ENCODE measurements at regions not wholly inside any gene's neighbourhood (a gene's known extent, or its start where the extent isn't known, plus 50 kb on each side); places are given as distances from the start of the nearest gene placed in this dataset.

DNA sequence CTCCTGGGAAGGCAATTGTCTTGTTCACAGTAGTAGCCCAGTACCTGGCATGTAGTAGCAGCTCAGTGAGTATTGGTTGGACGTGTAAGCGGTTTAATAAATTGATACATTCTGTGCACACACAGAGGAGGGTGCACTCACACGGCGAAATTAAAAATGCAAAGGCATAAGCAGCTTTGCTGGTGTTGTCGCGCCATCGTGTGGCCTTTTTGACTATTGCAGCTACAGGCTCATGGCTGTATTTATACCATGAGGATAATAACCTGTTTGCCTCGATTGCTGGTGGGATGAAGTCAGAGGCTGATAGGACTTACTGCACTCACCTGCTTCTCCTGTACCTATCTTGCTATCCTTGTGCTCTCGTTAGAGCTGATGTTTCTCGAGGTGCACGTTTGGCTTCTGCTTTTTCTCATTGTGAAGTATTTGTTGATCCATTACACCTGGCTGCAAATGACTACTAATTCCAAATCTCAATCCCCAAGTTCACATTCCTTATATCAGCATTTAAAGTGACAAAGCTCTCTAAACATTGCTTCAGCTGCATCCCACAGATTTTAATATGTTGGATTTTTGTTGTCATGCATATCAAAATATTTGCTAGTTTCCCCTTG is 61.5 kb downstream of the TBXT start:
- DNase-seq, result peak; percentile 26

DNA sequence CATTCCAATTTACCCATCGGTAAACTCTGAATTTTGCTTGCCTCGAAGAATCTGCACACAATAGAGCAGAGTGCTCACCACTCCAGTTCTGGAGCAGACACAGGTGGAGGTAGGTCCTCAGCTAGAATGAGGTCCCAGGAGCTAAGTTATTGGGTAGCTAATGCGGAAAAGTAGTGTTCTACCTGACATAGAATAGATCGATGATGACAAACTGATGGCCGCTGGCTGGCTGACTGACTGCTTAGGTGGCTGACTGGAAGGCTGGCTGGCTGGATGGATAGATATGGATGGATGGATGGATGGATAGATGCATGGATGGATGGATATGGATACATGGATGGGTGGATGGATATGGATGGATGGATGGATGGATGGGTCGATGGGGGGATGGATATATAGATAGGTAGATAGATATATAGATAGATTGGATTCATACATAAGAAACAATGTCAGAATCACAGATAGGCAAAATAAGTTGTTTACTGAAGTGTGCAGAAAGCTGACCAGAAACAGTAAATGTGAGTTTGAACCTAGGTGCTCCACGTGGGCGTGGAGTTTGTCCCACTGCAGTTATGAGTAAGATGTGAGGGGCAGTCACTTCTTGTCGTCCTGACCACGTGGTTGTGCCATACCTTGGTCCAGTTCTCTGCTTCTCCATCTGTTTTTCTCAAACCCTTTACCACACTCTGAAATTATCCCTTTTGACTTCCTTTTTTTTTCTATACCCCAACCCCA is 62.1 kb downstream of the TBXT start:
- DNase-seq, result no peak

DNA sequence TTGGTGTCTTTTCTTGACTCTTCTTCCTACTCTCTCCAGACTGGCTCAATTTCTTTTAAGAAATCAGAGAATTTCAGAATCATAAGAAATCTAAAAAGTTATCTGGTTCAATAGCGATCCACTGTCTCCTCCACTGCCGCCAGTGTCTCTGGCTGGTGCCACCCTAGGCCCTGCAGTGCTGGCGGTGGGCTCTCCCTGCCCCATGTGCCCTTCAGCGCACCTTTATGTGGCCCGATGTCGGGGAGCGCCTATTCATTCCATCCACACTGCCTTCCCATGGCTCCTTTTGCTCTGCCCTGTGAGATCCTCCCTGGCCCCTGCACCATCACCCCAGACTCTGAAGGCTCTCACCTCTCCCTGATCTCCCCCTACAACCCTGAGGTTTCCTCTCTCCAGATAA is 62.8 kb downstream of the TBXT start:
- no peak for DNase-seq

DNA sequence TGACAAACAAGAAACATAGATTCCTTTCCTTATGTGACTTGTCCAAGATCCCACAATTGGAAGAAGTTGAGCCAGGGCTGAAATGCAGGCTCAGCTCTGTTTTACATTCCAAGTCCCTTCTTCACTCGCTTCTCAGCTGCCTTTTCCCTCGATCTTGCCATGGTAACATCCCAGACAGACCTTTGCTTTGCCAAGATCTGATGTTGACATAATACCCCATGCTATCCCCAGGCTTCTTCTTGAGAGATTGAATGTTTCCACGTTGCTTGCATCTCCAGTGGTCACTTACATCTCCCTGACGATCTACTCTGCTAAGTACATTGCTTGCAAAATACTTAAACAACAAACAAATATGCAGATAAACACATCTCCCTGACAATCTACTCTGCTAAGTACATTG is 63.5 kb downstream of the TBXT start:
- DNase-seq, result no peak

DNA sequence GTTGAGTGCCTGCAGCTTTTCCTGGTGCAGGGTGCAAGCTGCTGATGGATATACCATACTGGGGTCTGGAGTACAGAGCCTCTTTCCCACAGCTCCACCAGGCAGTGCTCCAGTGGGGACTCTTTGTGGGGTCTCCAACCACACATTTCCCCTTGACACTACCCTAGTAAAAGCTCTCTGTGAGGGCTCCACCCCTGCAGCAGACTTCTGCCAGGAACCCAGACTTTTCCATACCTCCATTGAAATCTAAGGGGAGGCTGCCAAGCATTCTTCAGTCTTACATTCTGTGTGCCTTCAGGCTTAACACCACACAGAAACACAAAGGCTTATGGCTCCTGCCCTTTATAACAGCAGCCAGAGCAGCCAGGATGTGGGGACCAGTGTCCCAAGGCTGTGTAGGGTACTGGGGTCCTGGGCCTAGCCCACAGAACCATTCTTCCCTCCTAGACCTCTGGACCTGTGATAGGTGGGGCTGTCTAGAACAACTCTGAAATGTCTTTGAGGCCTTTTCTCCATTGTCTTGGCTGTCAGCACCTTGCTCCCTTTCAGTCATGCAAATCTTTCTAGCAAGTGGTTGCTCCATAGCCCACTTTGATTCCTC is 65.7 kb downstream of the TBXT start:
- DNase-seq, result no peak

DNA sequence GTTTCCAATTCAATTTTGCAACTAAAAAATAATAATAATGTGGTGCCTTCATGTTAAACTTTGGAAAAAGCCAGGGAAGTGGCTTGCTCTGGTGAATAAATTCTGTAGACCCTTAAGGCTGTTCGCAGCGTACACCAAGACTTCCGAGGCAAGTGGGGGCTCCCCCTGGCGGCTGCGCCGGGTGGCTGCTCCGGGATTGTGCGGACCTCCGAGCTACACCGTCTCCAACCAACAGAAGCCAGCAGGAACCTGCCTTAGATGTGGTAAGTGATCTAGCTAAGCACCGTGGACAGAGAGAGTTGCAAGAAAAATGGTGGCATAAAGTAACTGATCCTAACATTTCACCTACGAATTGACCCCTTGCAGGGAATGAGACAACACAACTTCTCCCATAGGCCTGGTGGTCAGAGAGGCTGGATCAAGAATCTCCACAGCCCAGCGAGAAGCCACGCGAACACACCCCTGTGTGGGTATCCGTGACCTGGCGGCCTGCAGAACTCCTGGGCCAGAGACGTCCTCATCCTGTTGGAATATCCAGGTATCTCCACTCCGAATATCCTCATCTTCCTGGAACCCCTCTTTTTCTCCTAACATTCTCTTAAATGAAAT is 69.6 kb downstream of the TBXT start:
- DNase-seq, result peak; percentile 39

DNA sequence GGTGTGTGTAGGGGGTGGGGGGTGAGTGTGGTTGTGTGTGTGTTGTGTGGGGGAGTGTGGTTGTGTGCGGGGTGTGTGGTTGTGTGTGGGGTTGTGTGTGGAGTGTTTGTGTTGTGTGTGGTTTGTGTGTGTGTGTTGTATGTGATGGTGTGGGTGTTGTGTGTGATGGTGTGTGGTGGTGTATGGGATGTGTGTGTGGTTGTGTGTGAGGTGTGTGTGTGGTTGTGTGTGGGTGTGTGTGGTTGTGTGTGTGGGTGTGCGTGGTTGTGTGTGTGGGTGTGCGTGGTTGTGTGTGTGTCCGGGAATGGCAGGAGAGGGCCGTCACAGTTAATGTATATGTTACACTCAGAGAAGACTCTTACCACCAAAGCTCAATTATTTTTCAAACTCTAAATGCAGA is 79.8 kb downstream of the TBXT start:
- DNase-seq, result no peak

DNA sequence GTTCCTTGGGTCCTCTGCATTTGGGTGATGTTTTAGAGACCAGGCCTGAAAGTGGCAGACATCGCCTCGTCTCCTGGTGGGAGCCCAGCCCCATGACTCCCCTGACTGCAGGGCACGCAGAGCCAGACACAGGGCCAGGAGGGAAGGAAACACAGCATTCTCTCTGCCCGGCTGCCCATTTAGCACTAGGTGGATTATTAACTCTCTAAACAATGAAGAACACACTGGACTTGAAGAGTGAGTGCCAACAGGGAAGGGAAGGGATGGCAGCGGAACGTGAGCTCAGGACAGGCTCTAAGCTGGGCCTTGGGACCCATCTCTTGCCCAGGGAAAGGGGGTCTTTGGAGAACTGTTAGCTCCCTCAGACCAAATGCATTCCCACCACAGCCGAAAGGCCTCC is 80.4 kb downstream of the TBXT start:
- DNase-seq, result no peak

DNA sequence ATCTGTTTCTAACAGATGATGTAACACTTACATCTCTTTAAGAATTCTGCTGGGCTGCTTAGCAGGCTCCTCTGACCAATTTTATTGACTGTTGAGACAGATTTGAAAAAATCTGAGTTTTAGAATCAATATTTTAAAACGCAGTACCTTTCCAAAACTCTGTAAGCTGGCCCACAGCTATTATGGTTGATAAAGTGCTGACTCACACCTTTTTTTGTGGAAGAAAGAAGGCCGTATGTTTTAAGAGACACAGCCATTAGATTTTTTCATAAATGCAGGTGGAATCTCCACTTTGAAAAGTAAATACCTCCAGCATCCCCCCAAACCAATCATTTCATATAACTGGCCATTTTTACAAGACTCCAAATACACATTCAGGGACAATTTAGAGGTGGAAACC is 82.2 kb downstream of the TBXT start:
- DNase-seq, result no peak

DNA sequence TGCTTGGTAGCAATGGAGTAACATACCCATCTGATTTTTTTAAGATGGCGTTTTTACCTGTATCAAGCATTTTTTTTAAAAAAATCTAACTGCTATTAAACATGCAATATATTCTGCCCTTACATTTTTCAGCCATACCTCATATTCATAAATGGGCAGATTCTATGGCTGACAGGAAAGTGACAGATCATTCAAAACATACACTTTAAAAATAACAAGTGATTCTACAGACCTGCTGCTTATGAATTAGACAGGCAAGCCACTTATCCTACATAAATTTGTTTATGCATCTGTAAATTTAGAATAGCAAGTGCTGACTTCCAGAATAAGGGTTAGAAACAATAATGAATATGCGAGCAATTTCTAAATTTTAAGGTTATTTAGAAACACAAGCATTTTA is 82.7 kb downstream of the TBXT start:
- DNase-seq, result no peak

DNA sequence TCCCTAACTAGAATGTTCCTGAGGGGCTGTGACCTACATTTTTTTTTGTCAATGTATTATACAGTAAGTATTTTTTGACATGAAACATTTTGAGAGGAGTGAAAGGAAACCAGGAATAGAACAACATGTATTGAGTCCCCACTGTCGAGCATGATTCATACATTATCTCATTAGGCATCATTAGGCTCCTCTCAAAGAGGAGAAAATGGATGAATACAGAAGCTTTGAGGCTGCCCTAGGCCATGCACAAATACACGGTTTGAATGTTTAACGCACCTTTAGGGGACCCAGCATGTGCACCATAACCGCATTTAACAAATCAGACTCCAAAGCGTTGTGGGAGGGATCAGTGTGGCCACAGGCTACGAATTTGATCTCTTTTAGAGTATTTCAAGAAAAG is 87.8 kb downstream of the TBXT start:
- DNase-seq, result no peak

DNA sequence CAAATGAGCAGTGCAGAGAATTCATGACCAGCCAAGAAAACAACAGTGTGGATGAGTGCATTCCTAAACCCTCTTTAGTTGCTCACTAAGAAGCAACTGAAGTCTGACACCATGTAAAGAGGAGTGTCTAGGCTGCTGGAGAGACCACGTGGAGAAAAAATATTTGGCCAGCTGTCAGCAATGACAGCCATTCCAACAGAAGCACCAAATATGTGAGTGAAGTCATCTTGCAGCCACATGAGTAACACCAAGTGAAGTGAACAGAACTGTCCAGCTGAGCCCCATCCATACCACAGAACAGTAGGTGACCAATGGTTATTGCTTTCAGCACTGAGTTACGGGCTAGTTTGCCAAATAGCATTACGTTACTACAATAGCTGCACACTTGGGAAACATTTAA is 89.4 kb downstream of the TBXT start:
- no peak for DNase-seq

DNA sequence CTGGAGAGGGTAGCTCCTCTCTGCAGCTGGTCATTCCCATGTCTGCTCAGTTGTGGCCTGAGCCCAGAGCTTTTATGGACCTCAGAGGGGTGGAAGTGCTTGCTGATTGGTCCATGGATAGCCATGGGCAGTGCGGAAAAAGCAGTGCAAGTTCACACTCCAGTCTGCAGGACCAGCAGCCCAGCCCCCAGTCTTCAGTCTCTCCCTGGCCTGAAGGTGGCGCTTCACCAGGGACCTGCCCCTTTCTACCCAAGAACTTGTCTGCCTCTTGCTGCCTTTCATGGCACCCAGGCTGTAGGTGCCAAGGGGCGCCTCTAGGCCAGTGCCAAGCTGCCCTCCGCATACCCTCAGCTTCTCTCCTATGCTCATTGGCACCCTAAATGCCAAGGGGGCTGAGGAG is 91.0 kb downstream of the TBXT start:
- DNase-seq, result no peak

DNA sequence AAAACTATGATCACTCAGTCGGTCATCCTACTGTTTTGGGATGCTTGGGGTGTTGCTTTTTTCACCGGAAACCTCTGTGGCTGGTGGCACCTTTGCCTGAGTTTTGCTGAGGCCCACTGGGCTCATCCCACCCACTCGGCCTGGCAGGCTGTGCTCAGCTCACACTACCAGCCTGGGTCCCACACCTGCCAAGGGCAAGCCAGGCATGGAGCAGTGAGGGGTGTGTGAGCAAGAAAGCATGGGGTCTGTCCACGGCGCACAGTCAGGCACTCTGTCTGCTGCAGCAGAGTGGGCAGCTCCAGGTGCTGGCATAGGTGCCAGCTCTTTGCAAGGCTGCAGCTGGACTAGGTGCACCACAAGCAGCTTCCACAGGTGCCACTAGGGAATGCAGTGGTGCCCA is 91.7 kb downstream of the TBXT start:
- no peak for DNase-seq

DNA sequence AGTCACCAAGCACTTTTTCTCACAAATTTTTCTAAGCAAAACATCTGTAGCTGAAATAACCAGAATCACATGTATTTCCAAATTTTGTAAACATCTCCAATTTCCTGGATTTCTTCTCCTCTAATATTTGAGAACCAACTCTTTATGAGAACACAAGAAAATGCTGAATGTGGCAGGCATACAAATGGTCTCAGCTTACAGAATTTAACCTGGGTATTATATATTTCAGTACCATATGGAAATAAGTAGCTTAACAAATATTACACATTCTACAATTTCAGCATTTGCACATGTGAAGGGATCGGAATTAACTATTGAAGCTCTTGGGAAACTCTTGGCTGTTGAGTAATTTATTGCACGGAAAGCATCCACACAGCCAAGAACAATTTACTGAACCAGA is 92.5 kb downstream of the TBXT start:
- no peak for DNase-seq

DNA sequence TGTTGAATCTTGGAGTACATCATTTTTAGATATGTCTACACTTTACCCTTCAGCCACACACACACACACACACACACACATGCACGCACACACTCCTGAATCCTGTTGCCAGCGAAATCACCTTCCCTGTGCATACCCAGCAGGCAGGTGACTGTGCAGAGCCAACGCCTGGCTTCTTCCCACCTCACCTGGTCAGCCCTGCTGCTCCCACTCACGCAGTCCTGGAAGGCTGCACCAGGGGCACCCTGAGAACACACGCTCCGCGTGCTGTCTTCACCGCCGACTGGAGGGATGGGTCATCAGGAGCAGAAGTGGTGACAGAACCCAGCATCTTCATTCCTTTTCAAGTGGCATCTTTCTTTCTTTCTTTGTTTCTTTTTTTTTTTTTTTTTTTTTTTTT is 94.6 kb downstream of the TBXT start:
- DNase-seq, result no peak

DNA sequence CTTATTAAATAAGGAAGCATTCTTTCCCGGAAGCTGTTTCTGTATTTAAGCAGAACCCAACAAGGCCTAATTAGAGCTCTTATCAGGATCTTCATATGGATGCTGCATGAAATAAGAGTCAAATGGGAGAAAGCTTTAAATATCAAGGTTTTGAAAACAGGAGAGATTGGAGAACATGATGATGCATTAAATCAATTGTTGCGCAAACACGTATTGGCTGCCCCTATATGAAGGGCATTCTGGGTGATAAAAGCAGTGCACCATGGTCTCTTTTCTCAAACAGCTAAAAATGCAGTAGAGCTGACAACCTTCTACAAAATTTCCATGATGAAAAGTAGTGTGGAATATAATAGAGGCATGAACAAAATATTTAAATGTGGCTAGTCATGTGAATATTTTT is 98.9 kb downstream of the TBXT start:
- DNase-seq, result no peak

DNA sequence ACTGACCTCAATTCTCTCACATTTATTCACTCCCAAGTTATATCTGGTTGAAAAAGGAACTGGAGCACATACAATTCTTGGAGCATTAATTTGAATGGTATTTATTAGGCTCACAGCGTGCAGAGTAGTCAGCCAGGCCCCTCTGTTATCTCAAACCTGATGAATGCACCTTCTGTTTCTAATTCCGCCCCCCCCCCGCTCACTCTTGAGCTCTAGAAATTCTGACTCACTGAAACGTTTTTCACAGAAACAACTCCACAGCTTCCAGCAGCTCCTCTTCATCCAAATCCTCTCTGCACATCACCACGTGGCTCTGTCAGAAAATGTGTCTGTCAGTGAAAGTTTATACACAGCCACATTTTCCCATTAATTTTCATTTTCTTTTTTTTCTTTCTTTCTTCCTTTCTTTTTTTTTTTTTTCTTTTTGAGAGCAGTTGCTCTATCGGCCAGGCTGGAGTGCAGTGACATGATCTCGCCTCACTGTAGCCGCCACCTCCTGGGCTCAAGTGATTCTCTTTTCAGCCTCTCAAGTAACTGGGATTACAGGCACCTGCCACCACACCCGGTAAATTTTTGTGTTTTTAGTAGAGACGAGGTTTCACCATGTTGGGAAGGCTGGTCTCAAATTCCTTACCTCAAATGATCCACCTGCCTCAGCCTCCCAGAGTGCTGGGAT is 109.4 kb downstream of the TBXT start:
- no peak for DNase-seq

DNA sequence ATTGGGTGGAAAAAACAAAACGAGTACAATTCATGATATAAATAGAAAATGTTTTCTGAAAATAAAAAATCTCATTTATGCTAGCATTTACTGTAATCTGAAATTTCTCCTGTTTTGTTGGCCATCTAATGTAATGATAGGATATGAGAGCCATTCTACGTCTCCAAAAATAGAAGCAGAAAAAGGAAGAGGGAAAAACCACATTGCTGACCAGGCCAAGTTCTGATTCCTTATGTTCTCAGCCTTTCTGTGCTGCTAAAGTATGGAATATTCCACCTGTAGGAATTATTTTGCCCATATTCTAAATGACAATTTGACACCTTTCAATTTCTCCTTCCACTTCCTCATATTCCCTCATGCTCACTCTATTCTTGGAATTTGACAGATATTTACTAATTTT is 110.2 kb downstream of the TBXT start:
- DNase-seq, result no peak

DNA sequence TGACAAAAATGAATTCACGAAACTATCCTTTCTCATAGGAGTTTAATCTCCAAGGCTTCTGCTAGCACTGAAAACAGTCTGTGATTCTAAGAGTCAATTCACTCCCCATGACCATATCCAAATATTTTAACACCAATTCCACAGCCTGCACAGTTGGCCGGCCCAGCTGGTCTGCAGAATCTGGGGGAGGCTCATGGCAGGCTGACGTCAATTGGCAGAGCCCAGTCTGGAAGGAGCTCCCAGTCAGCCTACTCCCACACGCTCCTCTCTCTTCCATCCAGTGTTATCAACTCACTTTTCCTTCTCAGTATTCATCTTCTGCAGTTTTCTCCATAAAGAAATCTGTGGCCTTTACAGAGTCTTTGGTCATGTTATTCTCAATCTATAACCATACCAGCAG is 111.0 kb downstream of the TBXT start:
- no peak for DNase-seq

DNA sequence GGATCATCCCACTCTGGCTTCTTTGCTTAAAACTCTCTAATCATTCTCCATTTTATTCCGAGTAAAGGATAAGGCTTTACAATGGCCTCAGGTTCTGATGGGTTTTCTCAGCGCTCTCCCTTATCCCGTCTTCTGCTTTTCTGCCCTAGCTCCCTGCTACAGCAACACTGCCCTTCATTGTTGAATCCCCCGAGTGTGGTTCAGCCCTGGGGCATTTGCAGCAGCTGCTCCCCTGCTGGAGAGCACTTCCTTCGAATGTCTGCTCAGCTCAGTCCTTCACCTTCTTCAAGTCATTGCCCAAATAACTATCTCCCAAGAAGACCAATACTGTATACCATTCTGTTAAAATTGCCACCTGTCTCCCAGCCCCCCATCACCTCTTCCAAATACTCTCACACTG is 111.8 kb downstream of the TBXT start:
- no peak for DNase-seq

DNA sequence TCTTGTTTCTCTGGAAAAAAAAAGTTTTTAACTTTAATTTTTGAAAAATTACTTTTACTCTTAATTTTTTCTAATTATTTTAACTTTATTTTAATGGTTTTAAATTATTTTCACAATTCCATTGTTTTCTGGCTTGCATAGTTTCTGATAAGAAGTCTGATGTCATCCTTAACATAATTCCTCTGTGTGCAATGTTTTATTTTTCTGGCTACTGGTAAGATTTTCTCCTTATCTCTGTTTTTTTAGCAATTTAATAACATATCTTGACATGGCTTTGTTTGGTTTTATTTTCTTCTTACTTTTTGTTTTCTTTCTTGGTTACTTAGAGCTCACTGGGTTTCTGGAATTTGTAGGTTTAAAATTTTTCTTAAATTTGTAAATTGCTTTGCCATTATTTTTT is 114.8 kb downstream of the TBXT start:
- no peak for DNase-seq

DNA sequence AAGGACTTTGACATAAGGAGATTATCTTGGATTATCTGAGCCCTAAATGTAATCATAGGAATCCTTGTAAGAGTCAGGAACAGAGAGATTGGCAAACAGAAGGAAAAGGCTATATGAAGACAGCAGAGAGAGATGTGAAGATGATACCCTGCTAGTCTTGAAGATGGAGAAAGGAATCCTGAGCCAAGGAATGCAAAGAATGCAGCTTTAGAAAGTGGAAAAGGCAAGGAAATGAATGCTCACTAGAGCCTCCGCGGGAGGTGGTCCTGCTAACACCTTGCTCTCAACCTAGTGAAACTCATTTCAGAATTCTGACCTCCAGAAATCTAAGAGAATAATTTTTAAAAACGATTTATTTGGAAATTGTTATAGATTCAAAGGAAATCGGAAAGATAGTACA is 117.1 kb downstream of the TBXT start:
- DNase-seq, result no peak

DNA sequence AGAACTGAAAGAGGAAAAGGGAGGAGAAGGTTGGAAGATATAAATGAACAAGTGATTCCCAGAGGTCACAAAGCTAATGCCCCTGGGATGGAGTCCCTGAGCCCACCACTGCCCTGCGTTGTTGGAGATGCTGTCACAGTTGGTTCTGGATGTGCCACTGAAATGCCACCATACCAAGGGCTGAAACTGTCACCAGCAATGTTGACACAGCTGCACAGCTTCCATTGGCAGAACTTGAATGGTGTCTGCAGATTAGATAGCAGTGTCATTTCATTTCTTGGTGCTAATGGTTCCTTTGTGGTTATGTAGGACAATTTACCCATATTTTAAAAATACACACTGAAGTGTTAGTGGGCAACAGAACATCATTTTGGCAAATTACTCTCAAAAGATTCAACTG is 120.7 kb downstream of the TBXT start:
- no peak for DNase-seq
